Lung (tissue), 11 donors: ENCODE measurements at regions not wholly inside any gene's neighbourhood (a gene's known extent, or its start where the extent isn't known, plus 50 kb on each side); places are given as distances from the start of the nearest gene placed in this dataset.

Source experiments
- ATAC-seq: fragments of 200-7000 bp; cut with Tn5 transposase; one replicate; pipeline ENCODE4 v1.9.1; 2020; ENCODE audit warnings: moderate number of reproducible peaks; ENCODE audit not compliant: insufficient read depth, low FRiP score
- DNase-seq, 3 donors: peaks; one replicate each; pipeline ENCODE4 v3.0.0-alpha.2; 2013 to 2017
- H3K27ac ChIP-seq, 2 donors: one replicate each; pipeline ENCODE4 v1.5.1; 2013; ENCODE audit warnings: mild to moderate bottlenecking in 2 of 2, moderate library complexity in 2 of 2, control low read depth in 1 of 2, inconsistent platforms in 1 of 2, low read depth in 1 of 2, low read length in 1 of 2
- H3K27me3 ChIP-seq, 3 donors: one replicate each; pipeline ENCODE4 v1.5.1; 2013; ENCODE audit warnings: low read length in 2 of 3; ENCODE audit not compliant: control insufficient read depth in 3 of 3, insufficient read depth in 3 of 3
- H3K36me3 ChIP-seq, 4 donors: one replicate each; pipeline ENCODE4 v1.5.1; 2013; ENCODE audit warnings: low read length in 4 of 4, mild to moderate bottlenecking in 1 of 4, moderate library complexity in 1 of 4; ENCODE audit not compliant: control insufficient read depth in 4 of 4, insufficient read depth in 4 of 4
- H3K4me1 ChIP-seq, 5 donors: one replicate each; pipeline ENCODE4 v1.5.1; 2013; ENCODE audit warnings: low read length in 5 of 5, mild to moderate bottlenecking in 2 of 5, moderate library complexity in 1 of 5; ENCODE audit not compliant: control insufficient read depth in 5 of 5, insufficient read depth in 5 of 5
- H3K4me3 ChIP-seq: one replicate; pipeline ENCODE4 v1.5.1; 2013; ENCODE audit warnings: mild to moderate bottlenecking, control low read depth, moderate library complexity
- H3K9ac ChIP-seq, 2 donors: one replicate each; pipeline ENCODE4 v1.5.1; 2013; ENCODE audit warnings: low read length in 2 of 2, control low read depth in 1 of 2; ENCODE audit not compliant: insufficient read depth in 1 of 2
- H3K9me3 ChIP-seq, 4 donors: one replicate each; pipeline ENCODE4 v1.5.1; 2013; ENCODE audit warnings: low read length in 3 of 4, mild to moderate bottlenecking in 1 of 4, moderate library complexity in 1 of 4; ENCODE audit not compliant: control insufficient read depth in 4 of 4, insufficient read depth in 3 of 4
- CTCF ChIP-seq: IDR thresholded peaks from 2 replicates; pipeline ENCODE4 v1.5.1; 2012; ENCODE audit warnings: mild to moderate bottlenecking; ENCODE audit errors: control extremely low read depth, extremely low read depth
- WGBS, 2 donors: extraction: QIAGEN DNeasy Blood & Tissue Kit; methylation state at CpG; one replicate each; pipeline ENCODE4 v1.1.7; 2013; 5-methylcytosine and 5-hydroxymethylcytosine counted together
- donor health status: control.
- donor health status: control.
- donor health status: Bipolar disorder and iron deficiency.
- donor health status: healthy.
- donor health status: DM: yes; HTN: yes; CAD: no.

GRCh38 chr4:33628296-33628695, 2616.0 kb downstream of the ARAP2 start:
- no peak for ATAC-seq

GRCh38 chr4:33649015-33649414, 2595.3 kb downstream of the ARAP2 start:
- Histone ChIP-seq H3K4me3 (no peak overlapping the region), H3K9me3 (no peaks in the 10 kb centered on the region), H3K27me3 (no peaks in the 10 kb centered on the region), H3K27ac (no peak overlapping the region), H3K9ac (no peak overlapping the region), H3K4me1 (peaks cover 0 to 6% (median 0%) of the 10 kb centered on the region in 5 donors), H3K36me3 (no peaks in the 10 kb centered on the region)
- ATAC-seq = no peak
- 53 to 62% methylated on average over 2 of the region's 2 CpGs for WGBS, 2 donors
- no peak for TF ChIP-seq CTCF
- DNase-seq = peak in 2 of 3 donors; percentile 40 to 55

More at GRCh38 chr4:33628296-33628695, 2616.0 kb downstream of the ARAP2 start:
- Histone ChIP-seq H3K36me3 (no peaks in the 10 kb centered on the region), H3K27me3 (no peaks in the 10 kb centered on the region), H3K9me3 (no peaks in the 10 kb centered on the region), H3K9ac (no peak overlapping the region), H3K27ac (no peak overlapping the region), H3K4me1 (peaks cover 0 to 9% (median 0%) of the 10 kb centered on the region in 5 donors), H3K4me3 (no peak overlapping the region)
- no peak for TF ChIP-seq CTCF
- 79 to 81% methylated on average over 1 of the region's 1 CpG for WGBS, 2 donors
- peak; percentile 46 to 76 (median 74) for DNase-seq

- no peak for ATAC-seq
- H3K9ac ChIP-seq = no peak overlapping the region
- H3K9me3 ChIP-seq = no peaks in the 10 kb centered on the region
- no peaks in the 10 kb centered on the region for H3K27me3 ChIP-seq
- 31 to 55% methylated on average over 1 of the region's 1 CpG for WGBS, 2 donors
- no peak for TF ChIP-seq CTCF
- peaks cover 0 to 6% (median 0%) of the 10 kb centered on the region in 5 donors for H3K4me1 ChIP-seq
- DNase-seq = peak in 2 of 3 donors; percentile 55 to 67
- no peak overlapping the region for H3K4me3 ChIP-seq
- H3K36me3 ChIP-seq = no peaks in the 10 kb centered on the region
- H3K27ac ChIP-seq = no peak overlapping the region
Observed at GRCh38 chr4:33649471-33649870, 2594.8 kb downstream of the ARAP2 start.

- no peak overlapping the region for H3K4me3 ChIP-seq
- H3K9ac ChIP-seq = no peak overlapping the region
- H3K27me3 ChIP-seq = no peaks in the 10 kb centered on the region
- no peaks in the 10 kb centered on the region for H3K9me3 ChIP-seq
- TF ChIP-seq CTCF = no peak
- H3K36me3 ChIP-seq = no peaks in the 10 kb centered on the region
- DNase-seq = no peak
- no peak for ATAC-seq
- H3K4me1 ChIP-seq = peaks cover 0 to 6% (median 0%) of the 10 kb centered on the region in 5 donors
- H3K27ac ChIP-seq = no peak overlapping the region
- 63 to 74% methylated on average over 2 of the region's 2 CpGs for WGBS, 2 donors
Observed at GRCh38 chr4:33650036-33650435, 2594.3 kb downstream of the ARAP2 start.
